Peyer's patch (tissue), 4 donors: ENCODE measurements at regions not wholly inside any gene's neighbourhood (a gene's known extent, or its start where the extent isn't known, plus 50 kb on each side); places are given as distances from the start of the nearest gene placed in this dataset.

Experiments used
- POLR2A ChIP-seq, 2 donors: fragments of 450-650 bp; IDR thresholded peaks; one replicate each; pipeline ENCODE4 v1.5.1; 2017; ENCODE audit warnings: antibody characterized with exemption in 2 of 2, mild to moderate bottlenecking in 2 of 2, moderate library complexity in 2 of 2
- TF ChIP-seq, protein P1 (sequence below), 6 experiments: fragments of 450-650 bp in 4 of 6; fragments of 200-600 bp in 2 of 6; sonication (generic) in 1 of 6; IDR thresholded peaks; one replicate each; pipeline ENCODE4 v1.5.1; 2017 to 2019; ENCODE audit warnings: antibody characterized with exemption in 6 of 6, mild to moderate bottlenecking in 3 of 6, moderate library complexity in 1 of 6

DNA sequence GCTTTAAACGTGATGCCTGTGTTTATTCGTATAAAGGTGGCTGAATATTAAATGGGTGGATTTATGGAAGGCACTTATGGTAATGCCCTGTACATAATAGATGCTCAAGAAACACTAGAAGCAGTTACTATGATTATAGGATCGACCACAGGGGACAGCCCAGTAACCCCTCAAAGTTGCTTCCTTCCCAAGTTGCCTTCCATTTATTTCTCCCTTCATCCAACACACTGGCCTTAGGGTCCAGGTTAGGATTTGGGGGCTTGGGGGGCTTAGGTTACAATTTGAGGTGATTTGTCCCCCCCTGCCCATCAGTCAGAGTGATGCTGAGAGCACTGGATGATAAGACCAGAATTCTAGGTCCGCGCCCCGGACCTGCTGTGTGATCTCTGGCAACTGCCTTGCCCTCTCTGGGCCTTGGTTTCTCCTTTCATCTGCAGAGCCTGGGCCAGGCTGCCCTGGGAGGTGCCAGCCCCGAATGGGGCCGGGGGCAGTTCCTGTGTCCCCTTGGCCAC lies 101.5 kb downstream of the CEBPB start:
- TF ChIP-seq, protein P1, sequence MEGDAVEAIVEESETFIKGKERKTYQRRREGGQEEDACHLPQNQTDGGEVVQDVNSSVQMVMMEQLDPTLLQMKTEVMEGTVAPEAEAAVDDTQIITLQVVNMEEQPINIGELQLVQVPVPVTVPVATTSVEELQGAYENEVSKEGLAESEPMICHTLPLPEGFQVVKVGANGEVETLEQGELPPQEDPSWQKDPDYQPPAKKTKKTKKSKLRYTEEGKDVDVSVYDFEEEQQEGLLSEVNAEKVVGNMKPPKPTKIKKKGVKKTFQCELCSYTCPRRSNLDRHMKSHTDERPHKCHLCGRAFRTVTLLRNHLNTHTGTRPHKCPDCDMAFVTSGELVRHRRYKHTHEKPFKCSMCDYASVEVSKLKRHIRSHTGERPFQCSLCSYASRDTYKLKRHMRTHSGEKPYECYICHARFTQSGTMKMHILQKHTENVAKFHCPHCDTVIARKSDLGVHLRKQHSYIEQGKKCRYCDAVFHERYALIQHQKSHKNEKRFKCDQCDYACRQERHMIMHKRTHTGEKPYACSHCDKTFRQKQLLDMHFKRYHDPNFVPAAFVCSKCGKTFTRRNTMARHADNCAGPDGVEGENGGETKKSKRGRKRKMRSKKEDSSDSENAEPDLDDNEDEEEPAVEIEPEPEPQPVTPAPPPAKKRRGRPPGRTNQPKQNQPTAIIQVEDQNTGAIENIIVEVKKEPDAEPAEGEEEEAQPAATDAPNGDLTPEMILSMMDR (IDR thresholded peaks at IDR 0.05), result no peak
- TF ChIP-seq POLR2A (IDR thresholded peaks at IDR 0.05), result no peak
